ENCODE measurements at regions not wholly inside any gene's neighbourhood (a gene's known extent, or its start where the extent isn't known, plus 50 kb on each side); places are given as distances from the start of the nearest gene placed in this dataset.
A peak's percentile ranks its signal among the peaks of the same experiment; 100 is the strongest.

DNA sequence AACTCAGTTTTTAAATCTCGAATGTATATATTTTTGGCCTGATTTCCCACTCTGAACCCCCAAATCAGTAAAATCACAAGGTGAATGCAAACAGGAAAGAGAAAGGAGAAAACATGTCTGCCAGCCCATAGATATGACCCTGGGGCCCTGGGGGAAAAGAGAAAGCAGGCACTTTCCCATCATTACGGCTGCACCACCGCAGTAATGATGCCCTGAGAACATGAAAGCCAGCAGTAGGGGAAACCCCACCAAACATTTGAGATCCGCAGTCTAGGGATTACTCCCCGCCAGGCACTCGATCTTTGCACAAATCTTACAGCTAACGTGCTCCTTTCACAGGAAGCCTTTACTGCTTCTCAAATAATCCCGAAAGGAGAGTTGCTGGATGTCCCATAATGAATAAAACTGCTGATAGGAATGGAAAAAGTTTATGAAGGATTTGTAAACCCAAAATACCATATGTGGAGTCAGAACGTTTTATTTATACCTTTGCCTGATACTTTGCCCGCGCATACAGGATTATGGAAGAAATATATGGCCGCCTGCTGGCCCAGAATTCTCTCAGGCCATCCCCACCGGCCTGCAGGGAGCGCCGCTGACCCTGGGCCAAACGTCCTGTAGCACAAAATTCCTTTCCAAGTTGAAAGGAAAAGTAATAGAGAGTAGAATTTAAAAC, 180.0 kb upstream of the INHBA start (continued):
- TF ChIP-seq BHLHE40 (IDR thresholded peaks at IDR 0.05; ENCODE audit: borderline replicate concordance in 1 of 2, low read depth in 2 of 2, low read length in 1 of 2) (peak in 1 of 2 experiments; percentile 48; a peak in 1 of 4 replicates), HDAC2 (IDR thresholded peaks at IDR 0.05) (no peak), RUNX3 (IDR thresholded peaks at IDR 0.05; ENCODE audit: low read length) (peak; percentile 77), BRCA1 (IDR thresholded peaks at IDR 0.05; ENCODE audit: low read depth, low read length) (no peak), SP1 (IDR thresholded peaks at IDR 0.05; ENCODE audit: low read depth, low read length) (no peak), YY1 (IDR thresholded peaks at IDR 0.05; ENCODE audit: low read depth, low read length) (peak; percentile 78), HDGF (IDR thresholded peaks at IDR 0.05) (no peak), CBX5 (IDR thresholded peaks at IDR 0.05; ENCODE audit: low read depth) (no peak), KLF5 (IDR thresholded peaks at IDR 0.05; ENCODE audit: partially characterized antibody) (no peak), HCFC1 (IDR thresholded peaks at IDR 0.05; ENCODE audit: low read length) (no peak), SUPT20H (IDR thresholded peaks at IDR 0.05; ENCODE audit: borderline replicate concordance, control insufficient read depth, low read depth, low read length) (no peak), ZNF274 (IDR thresholded peaks at IDR 0.05; ENCODE audit: insufficient read depth, insufficient read length) (no peak), GATAD2B (conservative IDR thresholded peaks at IDR 0.05; ENCODE audit: low read depth) (no peak), BCL11A (IDR thresholded peaks at IDR 0.05; ENCODE audit: low read depth, low read length) (peak; percentile 75; the same call in 1 of the 2 replicates), SPI1 (IDR thresholded peaks at IDR 0.05; ENCODE audit: borderline replicate concordance, insufficient read depth, low read depth, low read length) (no peak), ZNF24 (IDR thresholded peaks at IDR 0.05) (0 out of 2 replicates have a peak, but pooled peaks have one; percentile 22), TAF1 (IDR thresholded peaks at IDR 0.05; ENCODE audit: borderline replicate concordance, low read depth, low read length) (no peak), NFXL1 (IDR thresholded peaks at IDR 0.05; ENCODE audit: borderline replicate concordance) (no peak), IKZF1 (conservative IDR thresholded peaks at IDR 0.05) (peak; percentile 56), PAX5 (IDR thresholded peaks at IDR 0.05; ENCODE audit: borderline replicate concordance, low read depth, low read length) (peak; percentile 57; the same call in 1 of the 2 replicates), CREM (IDR thresholded peaks at IDR 0.05; ENCODE audit: low read depth) (peak; percentile 40; the same call in 1 of the 2 replicates), RELA (IDR thresholded peaks at IDR 0.05; ENCODE audit: borderline replicate concordance, partially characterized antibody) (no peak), PML (IDR thresholded peaks at IDR 0.05; ENCODE audit: low read length) (no peak)
- TF ChIP-seq, protein P1, sequence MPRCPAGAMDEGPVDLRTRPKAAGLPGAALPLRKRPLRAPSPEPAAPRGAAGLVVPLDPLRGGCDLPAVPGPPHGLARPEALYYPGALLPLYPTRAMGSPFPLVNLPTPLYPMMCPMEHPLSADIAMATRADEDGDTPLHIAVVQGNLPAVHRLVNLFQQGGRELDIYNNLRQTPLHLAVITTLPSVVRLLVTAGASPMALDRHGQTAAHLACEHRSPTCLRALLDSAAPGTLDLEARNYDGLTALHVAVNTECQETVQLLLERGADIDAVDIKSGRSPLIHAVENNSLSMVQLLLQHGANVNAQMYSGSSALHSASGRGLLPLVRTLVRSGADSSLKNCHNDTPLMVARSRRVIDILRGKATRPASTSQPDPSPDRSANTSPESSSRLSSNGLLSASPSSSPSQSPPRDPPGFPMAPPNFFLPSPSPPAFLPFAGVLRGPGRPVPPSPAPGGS (IDR thresholded peaks at IDR 0.05; ENCODE audit: borderline replicate concordance, insufficient read depth, low read depth, low read length, poor library complexity, severe bottlenecking), result peak; percentile 88
- TF ChIP-seq, protein P2, sequence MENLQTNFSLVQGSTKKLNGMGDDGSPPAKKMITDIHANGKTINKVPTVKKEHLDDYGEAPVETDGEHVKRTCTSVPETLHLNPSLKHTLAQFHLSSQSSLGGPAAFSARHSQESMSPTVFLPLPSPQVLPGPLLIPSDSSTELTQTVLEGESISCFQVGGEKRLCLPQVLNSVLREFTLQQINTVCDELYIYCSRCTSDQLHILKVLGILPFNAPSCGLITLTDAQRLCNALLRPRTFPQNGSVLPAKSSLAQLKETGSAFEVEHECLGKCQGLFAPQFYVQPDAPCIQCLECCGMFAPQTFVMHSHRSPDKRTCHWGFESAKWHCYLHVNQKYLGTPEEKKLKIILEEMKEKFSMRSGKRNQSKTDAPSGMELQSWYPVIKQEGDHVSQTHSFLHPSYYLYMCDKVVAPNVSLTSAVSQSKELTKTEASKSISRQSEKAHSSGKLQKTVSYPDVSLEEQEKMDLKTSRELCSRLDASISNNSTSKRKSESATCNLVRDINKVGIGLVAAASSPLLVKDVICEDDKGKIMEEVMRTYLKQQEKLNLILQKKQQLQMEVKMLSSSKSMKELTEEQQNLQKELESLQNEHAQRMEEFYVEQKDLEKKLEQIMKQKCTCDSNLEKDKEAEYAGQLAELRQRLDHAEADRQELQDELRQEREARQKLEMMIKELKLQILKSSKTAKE (IDR thresholded peaks at IDR 0.05; ENCODE audit: low read depth, poor library complexity, severe bottlenecking), result no peak
- TF ChIP-seq, protein P3, sequence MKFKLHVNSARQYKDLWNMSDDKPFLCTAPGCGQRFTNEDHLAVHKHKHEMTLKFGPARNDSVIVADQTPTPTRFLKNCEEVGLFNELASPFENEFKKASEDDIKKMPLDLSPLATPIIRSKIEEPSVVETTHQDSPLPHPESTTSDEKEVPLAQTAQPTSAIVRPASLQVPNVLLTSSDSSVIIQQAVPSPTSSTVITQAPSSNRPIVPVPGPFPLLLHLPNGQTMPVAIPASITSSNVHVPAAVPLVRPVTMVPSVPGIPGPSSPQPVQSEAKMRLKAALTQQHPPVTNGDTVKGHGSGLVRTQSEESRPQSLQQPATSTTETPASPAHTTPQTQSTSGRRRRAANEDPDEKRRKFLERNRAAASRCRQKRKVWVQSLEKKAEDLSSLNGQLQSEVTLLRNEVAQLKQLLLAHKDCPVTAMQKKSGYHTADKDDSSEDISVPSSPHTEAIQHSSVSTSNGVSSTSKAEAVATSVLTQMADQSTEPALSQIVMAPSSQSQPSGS (IDR thresholded peaks at IDR 0.05; ENCODE audit: low read length), result peak; percentile 59; the same call in 1 of the 2 replicates
